ENCODE measurements at regions not wholly inside any gene's neighbourhood (a gene's known extent, or its start where the extent isn't known, plus 50 kb on each side); places are given as distances from the start of the nearest gene placed in this dataset.

GRCh38 chr1:238187575-238187949 lies 296.8 kb upstream of the ZP4 start:
- no peak overlapping the region for H2AFZ ChIP-seq (ENCODE audit: low read length)
- H4K8ac ChIP-seq (replicated peaks; ENCODE audit: insufficient read length, low read depth, low read length): no peak overlapping the region
- H3K9ac ChIP-seq (ENCODE audit: extremely low read depth, insufficient read length, low read length): no peak overlapping the region
- WGBS (ENCODE audit: extremely low coverage, insufficient read length, low lambda C conversion rate): no CpG with 5 or more reads among the region's 3 CpGs
- H3K9me3 ChIP-seq (ENCODE audit: control insufficient read depth, low read depth, low read length): no peaks in the 10 kb centered on the region
- no peak for TF ChIP-seq CTCF (conservative IDR thresholded peaks at IDR 0.05)
- Mint-ChIP-seq H3K27ac (no peak overlapping the region), H3K9me3 (peaks cover 6 to 14% of the 10 kb centered on the region in 2 experiments; a peak in 4 of 5 replicates), H3K36me3 (ENCODE audit: insufficient read depth in 1 of 3, low read depth in 3 of 3) (peaks cover 5 to 15% (median 7%) of the 10 kb centered on the region in 3 experiments), H3K4me1 (peaks cover 12 to 22% of the 10 kb centered on the region in 2 experiments), H3K4me3 (no peak overlapping the region), H3K27me3 (ENCODE audit: low read depth) (no peaks in the 10 kb centered on the region)
- no peak overlapping the region for H3K23ac ChIP-seq (ENCODE audit: insufficient read length, low read depth, low read length)
- H3K79me1 ChIP-seq (ENCODE audit: insufficient read depth, low read depth, low read length, poor library complexity, severe bottlenecking): no peaks in the 10 kb centered on the region
- no peak overlapping the region for H3K4ac ChIP-seq (ENCODE audit: low read depth, low read length)
- H3K23me2 ChIP-seq (ENCODE audit: insufficient read length, low read depth, low read length, poor library complexity, severe bottlenecking): no peaks in the 10 kb centered on the region
- H4K20me1 ChIP-seq (ENCODE audit: control insufficient read depth, insufficient read depth, insufficient read length): no peaks in the 10 kb centered on the region
- H3K14ac ChIP-seq (ENCODE audit: insufficient read depth, low read length): no peak overlapping the region
- no peak overlapping the region for H2BK12ac ChIP-seq (ENCODE audit: insufficient read length, low read depth, low read length)
- no peak overlapping the region for H2BK120ac ChIP-seq (ENCODE audit: low read depth, low read length, poor library complexity, severe bottlenecking)
- H2BK15ac ChIP-seq (ENCODE audit: low read depth, low read length): no peak overlapping the region
- no peaks in the 10 kb centered on the region for H3K27me3 ChIP-seq (ENCODE audit: insufficient read depth, low read length)
- H2BK20ac ChIP-seq (ENCODE audit: low read depth, low read length, poor library complexity, severe bottlenecking): no peak overlapping the region
- H3K79me2 ChIP-seq (ENCODE audit: insufficient read depth, low read length): no peaks in the 10 kb centered on the region
- no peak overlapping the region for H3K18ac ChIP-seq (ENCODE audit: insufficient read length, low read depth, low read length)
- H4K5ac ChIP-seq (ENCODE audit: insufficient read length, low read depth, low read length): no peak overlapping the region
- no peaks in the 10 kb centered on the region for H3K4me1 ChIP-seq (ENCODE audit: insufficient read depth, low read length)
- no peak overlapping the region for H3K4me2 ChIP-seq (ENCODE audit: insufficient read depth, insufficient read length, low read length)
- no peak overlapping the region for H4K91ac ChIP-seq (ENCODE audit: insufficient read length, low read depth, low read length)
- H3T11ph ChIP-seq (ENCODE audit: low read length): no peak overlapping the region
- H3K27ac ChIP-seq (ENCODE audit: insufficient read length, low read depth, low read length): no peak overlapping the region
- DNase-seq: no peak
- H2BK5ac ChIP-seq (ENCODE audit: insufficient read length, low read length): no peak overlapping the region
- H3K56ac ChIP-seq (ENCODE audit: insufficient read length, low read depth, low read length): no peak overlapping the region
- no peak overlapping the region for H2AK5ac ChIP-seq (ENCODE audit: insufficient read length, low read length)
